GM18519 (cell line): ENCODE measurements at regions not wholly inside any gene's neighbourhood (a gene's known extent, or its start where the extent isn't known, plus 50 kb on each side); places are given as distances from the start of the nearest gene placed in this dataset.
A peak's percentile ranks its signal among the peaks of the same experiment; 100 is the strongest.

Experiments
- ATAC-seq: cut with Tn5 transposase; IDR thresholded peaks from one replicate; pipeline ENCODE4 v1.9.1; 2021; ENCODE audit warnings: mild to moderate bottlenecking, moderate library complexity; ENCODE audit not compliant: unreplicated experiment, low FRiP score

DNA sequence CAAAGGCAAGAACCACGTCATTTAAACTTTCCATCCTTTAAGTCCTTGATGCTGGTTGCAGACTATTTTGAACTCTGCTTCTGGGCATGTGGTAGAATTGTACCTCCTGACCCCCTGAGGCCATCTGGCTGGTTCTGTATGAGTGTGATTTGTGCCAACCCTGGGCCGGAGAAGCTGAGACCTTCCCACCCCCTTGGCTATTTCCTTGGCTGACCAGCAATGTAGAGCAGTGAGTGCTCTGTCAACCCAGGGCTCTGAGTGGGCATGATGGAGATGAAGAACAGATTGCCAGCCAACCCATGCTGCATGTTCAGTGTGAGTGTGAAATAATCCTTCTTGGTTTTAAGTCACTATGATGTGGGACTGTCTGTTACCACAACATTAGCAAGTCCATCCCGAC, 82.1 kb upstream of the RASGRP1 start:
- ATAC-seq = no peak

DNA sequence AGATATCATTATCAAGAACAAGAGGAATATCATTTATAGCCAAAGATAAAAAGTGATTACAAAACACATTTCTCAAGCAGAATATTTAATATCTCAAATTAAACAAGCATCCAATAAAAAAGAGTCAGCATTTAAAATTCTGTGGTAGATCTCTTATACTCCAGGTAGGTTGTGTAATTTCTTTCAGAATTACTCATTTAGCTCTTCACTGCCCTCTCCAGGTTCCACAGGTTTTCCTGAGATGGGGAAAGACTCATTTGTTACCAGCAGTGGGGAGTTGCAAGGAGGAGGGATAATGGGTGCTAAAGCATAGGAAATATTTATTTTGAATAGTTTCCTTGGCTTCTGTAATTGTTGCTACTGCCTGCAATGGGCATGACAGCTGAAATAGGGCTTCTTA, 83.1 kb upstream of the RASGRP1 start:
- ATAC-seq = no peak

GRCh38 chr15:38648121-38648843, 83.7 kb upstream of the RASGRP1 start:
- ATAC-seq = no peak

DNA sequence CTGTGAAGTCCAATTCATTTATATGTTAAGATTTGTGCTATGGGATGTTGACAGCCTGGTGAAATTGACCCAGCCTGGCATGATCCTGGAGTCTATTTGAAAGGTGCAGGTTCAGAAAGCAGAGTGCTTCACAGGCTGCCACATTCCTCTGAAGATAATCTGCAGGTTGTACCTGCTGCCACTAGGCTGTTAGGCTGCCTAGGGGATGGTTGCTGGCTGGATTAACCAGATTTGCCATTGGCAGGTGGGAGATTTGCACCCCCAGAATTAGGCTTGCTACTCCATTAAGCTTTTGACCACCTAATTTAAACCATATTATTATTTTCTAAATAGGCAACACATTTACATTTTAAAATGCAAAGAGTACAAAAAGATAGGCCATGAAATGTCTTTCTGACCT, 85.8 kb upstream of the RASGRP1 start:
- ATAC-seq = no peak

GRCh38 chr15:38650936-38651327, 86.3 kb upstream of the RASGRP1 start:
- ATAC-seq = no peak

DNA sequence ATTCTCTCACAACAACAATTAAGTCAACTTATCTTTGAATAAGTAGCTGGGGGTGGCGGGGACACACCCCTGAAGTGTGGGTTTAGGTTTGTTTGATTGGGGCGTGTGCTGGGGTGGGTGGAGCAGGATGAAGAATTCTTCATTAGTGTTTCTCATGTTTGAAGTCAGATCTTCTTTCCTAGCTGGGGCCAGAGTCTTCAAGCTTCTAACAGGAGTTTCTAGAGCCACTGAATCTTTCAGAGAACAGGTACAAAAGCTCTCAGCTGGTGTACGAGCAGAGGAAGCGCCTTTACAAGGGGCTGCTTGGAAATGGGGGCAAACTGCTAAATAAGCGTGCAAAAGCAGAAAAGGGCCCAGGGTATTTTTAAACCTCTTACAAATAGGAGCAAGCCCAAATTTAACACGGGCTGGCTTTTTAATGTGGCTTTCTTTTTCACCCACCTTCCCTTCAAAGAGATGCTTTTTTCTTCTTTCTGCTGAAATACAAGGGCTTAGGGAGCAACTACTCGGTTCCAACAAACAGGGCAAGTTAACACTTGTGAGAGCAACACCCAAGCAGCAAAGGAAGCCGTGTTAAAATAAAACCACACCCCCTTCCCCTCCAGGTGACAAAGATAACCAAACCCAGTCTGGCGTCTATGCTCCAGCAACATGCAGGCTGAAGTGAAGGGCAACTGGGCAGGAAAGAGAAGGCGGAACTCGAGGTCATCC, 86.9 kb upstream of the RASGRP1 start:
- no peak for ATAC-seq

DNA sequence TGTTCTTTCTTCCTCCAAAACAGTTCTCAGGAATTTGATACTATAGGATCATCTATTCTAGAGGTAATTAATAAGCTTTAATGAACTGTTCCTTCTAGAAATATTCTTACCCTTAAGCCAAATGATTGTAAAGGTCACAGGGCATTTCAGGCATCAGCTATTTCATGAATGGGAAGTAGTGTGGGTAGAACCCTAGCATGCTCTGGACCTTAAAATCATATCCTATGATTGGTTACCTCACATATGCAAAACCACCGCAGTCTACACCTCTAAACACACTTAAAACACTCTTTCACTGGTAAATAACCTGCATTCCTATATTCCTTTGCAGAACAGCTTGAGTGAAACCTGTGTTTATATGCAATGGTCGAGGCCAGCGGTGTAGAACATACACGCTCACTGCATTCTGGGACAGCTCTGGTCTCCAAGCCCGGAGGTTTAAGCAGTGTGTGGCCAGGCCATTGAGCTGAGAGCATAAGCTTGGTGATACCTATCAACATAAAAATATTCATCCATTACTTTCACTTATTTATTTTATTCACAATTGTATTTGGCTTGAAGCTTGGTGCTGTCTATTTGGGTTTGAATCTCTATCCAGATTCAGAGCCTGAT, 87.7 kb upstream of the RASGRP1 start:
- no peak for ATAC-seq

DNA sequence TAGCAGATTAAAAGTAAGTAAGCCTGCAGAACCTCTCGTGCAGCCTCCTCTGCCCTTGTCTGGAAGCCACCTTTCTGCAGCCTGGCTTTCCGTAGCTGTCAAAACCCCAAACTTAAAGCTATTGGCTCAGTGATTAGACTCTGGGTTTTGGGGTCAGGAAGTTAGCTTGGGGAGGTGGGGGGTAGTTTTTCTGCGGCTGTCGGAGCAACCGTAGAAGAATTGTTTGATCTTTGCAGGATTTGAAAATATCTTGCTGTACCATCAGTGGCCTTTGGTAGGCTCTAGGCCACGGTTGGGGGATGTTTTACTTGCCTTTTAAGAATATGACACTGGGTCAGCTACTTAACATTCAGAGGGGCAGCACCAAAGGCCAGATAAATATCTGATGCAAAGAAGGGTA, 88.4 kb upstream of the RASGRP1 start:
- ATAC-seq = no peak

DNA sequence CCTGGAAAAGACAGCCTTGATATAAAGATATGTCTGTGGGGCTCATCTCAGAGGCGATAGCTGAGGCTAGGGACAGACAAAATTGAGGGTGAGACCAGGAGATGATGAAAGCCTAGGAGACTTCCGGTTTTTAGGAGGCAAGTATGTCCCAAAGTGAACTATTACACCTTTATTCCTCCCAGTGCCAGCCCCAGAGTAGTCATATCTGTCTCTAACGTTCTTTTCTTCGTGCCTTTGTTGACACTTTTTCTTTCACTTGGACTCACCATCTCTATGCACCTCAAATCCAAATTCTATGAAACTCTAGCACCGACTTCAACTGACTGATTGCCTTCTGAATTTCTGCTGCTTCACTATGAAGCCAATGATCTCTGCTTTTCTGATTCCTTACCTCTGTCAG, 93.8 kb upstream of the RASGRP1 start:
- ATAC-seq = no peak

- ATAC-seq = no peak
These were observed 96.1 kb upstream of the RASGRP1 start for GRCh38 chr15:38660738-38661137.

GRCh38 chr15:38662033-38662802, 97.6 kb upstream of the RASGRP1 start:
- ATAC-seq = no peak

GRCh38 chr15:38662805-38663204, 98.2 kb upstream of the RASGRP1 start:
- no peak for ATAC-seq

- ATAC-seq = no peak
These were observed 101.1 kb upstream of the RASGRP1 start for GRCh38 chr15:38665586-38666305.

DNA sequence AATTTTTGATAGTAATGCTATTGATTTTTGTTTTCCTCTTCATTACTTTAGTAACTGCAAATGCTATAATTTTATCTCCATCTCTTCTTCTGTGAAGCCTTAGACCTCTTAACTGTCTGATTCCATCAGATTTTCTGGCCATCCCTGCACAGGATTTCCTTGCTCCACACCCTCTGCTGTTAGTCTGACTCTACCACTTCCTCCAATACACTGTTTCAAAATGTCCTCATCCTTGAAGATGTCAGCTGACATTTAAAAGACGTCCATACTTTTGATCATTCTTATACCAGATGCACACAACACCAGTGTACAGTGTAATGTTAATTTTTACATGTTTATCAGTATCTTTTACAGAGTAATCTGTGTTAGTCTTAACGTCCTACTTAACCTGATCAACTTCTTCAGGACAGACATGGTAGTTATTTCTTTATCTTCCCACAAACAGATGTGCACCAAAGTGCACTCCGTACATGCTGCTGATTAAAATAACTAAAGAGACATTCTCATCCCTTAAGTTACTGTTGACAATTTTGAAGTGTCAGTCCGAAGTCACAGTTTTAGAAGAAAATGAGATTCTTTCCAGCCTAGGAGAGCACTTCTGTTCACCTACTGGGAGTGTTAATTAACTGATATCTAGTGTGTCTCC, 102.4 kb upstream of the RASGRP1 start:
- no peak for ATAC-seq

- ATAC-seq = no peak
These were observed 103.6 kb upstream of the RASGRP1 start for GRCh38 chr15:38667890-38668850.

- no peak for ATAC-seq
These were observed 104.3 kb upstream of the RASGRP1 start for GRCh38 chr15:38668898-38669391.

GRCh38 chr15:38670128-38671005, 105.8 kb upstream of the RASGRP1 start:
- ATAC-seq = peak; percentile 38

- ATAC-seq = peak; percentile 2
These were observed 106.4 kb upstream of the RASGRP1 start for GRCh38 chr15:38671006-38671387.
